Body of pancreas (tissue), 4 donors: ENCODE measurements at regions not wholly inside any gene's neighbourhood (a gene's known extent, or its start where the extent isn't known, plus 50 kb on each side); places are given as distances from the start of the nearest gene placed in this dataset.

Experiments used
- POLR2A ChIP-seq, 3 donors: fragments of 450-650 bp; IDR thresholded peaks; one replicate each; pipeline ENCODE4 v1.6.1; 2016; ENCODE audit warnings: antibody characterized with exemption in 3 of 3, mild to moderate bottlenecking in 2 of 3
- TF ChIP-seq, protein P1 (sequence below), 7 experiments: fragments of 450-650 bp in 4 of 7; fragments of 200-600 bp in 3 of 7; sonication (generic) in 3 of 7; IDR thresholded peaks; one replicate each; pipeline ENCODE4 v1.5.1; 2016 to 2019; ENCODE audit warnings: antibody characterized with exemption in 7 of 7

DNA sequence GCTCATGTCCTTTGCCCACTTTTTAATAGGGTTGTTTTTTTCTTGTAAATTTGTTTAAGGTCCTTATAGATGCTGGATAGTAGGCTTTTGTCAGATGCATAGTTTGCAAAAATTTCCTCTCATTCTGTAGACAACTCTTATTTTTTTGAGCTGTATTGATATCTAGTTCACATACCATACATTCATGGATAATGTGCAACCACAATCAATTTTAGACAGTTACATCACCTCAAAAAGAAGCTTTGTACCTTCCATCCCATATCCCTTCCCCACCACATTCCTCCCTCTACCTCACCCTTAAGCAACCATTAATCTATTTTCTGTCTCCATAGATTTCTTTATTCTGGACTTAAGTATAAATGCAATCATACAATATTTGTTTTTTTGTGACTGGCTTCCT, 98.4 kb downstream of the PTCSC3 start:
- TF ChIP-seq, protein P1, sequence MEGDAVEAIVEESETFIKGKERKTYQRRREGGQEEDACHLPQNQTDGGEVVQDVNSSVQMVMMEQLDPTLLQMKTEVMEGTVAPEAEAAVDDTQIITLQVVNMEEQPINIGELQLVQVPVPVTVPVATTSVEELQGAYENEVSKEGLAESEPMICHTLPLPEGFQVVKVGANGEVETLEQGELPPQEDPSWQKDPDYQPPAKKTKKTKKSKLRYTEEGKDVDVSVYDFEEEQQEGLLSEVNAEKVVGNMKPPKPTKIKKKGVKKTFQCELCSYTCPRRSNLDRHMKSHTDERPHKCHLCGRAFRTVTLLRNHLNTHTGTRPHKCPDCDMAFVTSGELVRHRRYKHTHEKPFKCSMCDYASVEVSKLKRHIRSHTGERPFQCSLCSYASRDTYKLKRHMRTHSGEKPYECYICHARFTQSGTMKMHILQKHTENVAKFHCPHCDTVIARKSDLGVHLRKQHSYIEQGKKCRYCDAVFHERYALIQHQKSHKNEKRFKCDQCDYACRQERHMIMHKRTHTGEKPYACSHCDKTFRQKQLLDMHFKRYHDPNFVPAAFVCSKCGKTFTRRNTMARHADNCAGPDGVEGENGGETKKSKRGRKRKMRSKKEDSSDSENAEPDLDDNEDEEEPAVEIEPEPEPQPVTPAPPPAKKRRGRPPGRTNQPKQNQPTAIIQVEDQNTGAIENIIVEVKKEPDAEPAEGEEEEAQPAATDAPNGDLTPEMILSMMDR (IDR thresholded peaks at IDR 0.05), result no peak
- no peak for TF ChIP-seq POLR2A (IDR thresholded peaks at IDR 0.05)
